ENCODE measurements at regions not wholly inside any gene's neighbourhood (a gene's known extent, or its start where the extent isn't known, plus 50 kb on each side); places are given as distances from the start of the nearest gene placed in this dataset.
"Not testable (repeated sequence)": the region's sequence is repeated elsewhere in the genome, so short reads cannot be mapped to it uniquely, and the experiment has no call there.

DNA sequence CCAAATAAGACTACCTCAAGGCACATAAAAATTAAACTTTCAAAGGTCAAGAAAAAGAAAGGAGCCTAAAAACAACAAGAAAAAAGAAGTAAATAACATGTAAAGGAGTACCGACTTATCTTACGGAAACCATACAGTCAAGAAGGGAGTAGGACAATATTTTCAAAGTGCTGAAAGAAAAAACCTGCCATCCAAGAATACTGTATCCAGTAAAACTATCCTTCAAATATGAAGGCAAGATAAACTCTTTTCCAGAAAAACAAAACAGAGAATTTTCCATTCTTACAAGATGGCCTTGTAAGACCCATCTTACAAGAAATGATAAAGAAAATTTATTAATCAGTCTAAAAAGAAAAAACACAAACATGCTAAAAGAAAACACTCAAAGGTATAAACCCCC lies 302.2 kb downstream of the LMBRD1 start:
- no peak for DNase-seq (ENCODE audit: low read depth in 4 of 4, low spot score in 3 of 4)

DNA sequence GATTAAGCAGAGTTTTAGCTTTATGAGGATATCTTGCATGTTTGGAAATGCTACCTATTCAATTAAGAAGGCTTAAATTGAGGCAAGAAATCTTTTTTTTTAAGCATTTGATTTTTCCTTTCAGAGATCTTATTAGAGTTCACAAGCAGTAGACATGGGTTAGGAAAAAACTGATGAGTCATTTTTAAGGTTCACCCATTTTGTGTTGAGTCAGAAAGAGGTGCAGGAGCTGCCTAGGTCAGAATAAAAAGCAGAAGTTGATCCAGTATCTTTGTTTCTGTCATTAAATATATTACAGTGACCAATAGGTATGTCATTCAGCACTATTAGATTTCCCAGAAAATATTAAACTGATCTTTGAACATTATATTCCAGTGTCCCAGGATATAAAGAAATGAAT lies 306.8 kb downstream of the LMBRD1 start:
- no peak for DNase-seq (ENCODE audit: low read depth in 4 of 4, low spot score in 3 of 4)

DNA sequence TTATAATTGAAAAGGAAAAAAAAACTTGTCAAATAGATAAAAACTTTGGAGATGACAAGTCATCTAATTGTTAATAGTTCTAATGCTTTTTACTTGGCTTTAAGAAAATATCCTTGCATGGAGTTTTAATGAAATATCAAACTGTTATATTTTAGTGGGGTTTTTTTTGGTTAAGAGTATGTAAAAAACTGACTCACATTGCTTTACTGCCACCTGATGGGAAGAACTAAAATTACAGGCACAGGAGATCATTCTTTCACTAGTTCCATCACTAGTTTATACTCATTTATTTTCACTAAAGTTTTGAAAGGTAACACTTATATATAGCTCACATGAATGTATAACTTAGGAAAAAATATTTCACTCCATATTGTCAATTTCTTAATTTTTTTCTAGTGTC lies 309.1 kb downstream of the LMBRD1 start:
- DNase-seq (ENCODE audit: low read depth in 4 of 4, low spot score in 3 of 4), result no peak

DNA sequence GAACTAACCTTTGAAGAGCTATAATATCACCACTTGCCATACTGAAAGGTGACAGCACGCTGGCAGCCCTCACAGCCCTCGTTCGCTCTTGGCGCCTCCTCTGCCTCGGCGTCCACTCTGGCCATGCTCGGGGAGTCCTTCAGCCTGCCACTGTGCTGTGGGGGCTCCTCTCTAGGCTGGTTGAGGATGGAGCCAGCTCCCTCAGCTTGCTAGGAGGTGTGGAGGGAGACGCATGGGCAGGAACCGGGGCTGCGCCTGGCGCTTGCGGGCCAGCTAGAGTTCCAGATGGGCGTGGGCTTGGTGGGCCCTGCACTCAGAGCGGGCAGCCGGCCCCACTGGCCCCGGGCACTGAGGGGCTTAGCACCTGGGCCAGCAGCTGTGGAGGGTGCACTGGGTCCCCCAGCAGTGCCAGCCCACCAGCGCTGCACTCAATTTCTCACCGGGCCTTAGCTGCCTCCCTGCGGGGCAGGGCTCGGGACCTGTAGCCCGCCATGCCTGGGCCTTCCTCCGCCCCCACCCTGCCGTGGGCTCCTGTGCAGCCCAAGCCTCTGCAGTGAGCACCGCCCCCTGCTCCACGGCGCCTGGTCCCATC lies 329.7 kb downstream of the LMBRD1 start:
- no peak for DNase-seq (ENCODE audit: low read depth in 4 of 4, low spot score in 3 of 4)

DNA sequence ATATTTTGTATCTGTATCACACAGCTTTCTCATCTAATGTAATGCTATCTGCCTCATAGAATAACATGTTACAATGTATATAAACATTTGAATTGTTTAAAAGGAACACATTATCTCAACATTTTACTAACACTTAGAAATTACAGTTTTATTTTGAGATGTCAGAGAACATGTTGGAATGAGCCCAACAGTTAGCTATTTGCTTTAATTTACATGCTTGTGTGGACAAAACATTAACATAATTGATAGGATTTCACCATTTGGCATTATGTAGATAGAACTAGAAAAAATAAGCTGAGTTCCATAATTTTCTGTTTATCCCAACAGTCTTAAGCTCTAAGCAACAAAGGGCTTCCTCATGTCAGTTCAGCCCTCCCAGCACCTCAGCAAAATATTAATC lies 330.9 kb downstream of the LMBRD1 start:
- no peak for DNase-seq (ENCODE audit: low read depth in 4 of 4, low spot score in 3 of 4)

DNA sequence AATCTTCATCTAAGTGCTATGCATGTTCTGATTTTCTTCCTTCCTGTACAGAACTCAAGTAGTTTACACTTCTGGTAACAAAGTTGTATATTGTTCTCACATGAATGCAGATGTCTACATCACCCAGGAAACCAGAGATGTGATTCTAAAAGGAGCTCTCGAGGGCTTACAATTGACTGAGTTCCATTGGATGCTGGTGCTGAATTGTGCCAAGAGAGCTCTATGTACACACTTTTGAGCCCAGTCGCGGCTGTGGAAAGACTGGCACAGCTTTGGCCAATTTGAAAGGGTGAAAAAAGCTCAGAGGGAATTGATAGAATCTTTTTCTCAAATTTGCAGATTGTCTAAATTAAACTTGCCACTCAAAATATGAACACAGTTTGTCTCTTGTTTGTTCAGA lies 340.7 kb downstream of the LMBRD1 start:
- no peak for DNase-seq (ENCODE audit: low read depth in 4 of 4, low spot score in 3 of 4)

DNA sequence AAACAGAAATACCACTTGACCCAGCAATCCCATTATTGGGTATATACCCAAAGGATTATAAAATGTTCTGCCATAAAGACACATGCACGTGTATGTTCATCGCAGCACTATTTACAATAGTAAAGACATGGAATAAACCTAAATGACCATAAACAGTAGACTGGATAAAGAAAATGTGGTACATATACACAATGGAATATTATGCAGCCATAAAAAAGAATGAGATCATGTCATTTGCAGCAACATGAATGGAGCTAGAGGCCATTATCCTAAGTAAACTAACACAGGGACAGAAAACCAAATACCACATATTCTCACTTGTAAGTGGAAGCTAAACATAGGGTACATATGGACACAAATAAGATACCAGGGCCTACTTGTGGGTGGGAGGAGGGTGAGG lies 342.2 kb downstream of the LMBRD1 start:
- not testable (repeated sequence) for DNase-seq (ENCODE audit: low read depth in 4 of 4, low spot score in 3 of 4)

DNA sequence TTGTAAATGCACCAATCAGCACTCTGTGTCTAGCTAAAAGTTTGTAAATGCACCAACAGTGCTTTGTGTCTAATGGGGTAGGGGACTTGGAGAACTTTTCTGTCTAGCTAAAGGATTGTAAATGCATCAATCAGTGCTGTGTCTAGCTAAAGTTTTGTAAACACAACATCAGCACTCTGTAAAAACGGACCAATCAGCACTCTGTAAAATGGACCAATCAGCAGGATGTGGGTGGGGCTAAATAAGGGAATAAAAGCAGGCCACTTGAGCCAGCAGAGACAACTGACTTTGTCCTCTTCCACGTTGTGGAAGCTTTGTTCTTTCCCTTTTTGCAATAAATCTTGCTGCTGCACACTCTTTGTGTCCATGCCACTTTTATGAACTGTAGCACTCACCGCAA lies 346.3 kb downstream of the LMBRD1 start:
- DNase-seq (ENCODE audit: low read depth in 4 of 4, low spot score in 3 of 4), result not testable (repeated sequence)

DNA sequence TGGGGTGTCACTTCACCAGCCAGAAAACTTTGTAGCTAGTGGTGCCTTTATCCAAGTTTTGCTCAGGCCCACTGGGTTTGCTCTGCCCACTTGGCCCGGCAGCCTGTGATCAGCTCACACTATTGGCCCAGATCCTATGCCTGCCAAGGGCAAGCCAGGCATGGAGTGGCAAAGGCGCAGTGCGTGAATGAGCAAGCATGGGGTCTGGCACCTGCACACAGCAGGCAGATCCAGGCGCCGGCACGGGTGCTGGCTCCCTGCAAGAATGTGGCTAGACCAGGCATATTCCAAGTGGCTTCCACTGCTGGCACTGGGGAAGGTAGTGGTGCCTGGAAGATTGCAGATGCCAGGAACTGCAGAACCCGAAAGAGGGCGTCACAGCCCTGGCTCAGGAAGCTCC lies 346.9 kb downstream of the LMBRD1 start:
- no peak for DNase-seq (ENCODE audit: low read depth in 4 of 4, low spot score in 3 of 4)
